Naive thymus-derived CD4-positive, alpha-beta T cell (primary cell): ENCODE measurements at regions not wholly inside any gene's neighbourhood (a gene's known extent, or its start where the extent isn't known, plus 50 kb on each side); places are given as distances from the start of the nearest gene placed in this dataset.

ENCODE experiments used
- ATAC-seq: fragments of 150-1000 bp; cut with Tn5 transposase; 2 replicates; pipeline ENCODE4 v1.10.0; 2021; ENCODE audit warnings: mild to moderate bottlenecking, moderate library complexity
- CTCF ChIA-PET: fragments of 350-600 bp; sonication (Branson Sonifier 250); formaldehyde crosslinking; loops from one replicate; lab custom pipeline; 2021; ENCODE audit warnings: antibody characterized with exemption; lab: Charles Lee
- POLR2A ChIA-PET: fragments of 350-600 bp; sonication (Branson Sonifier 250); formaldehyde crosslinking; loops from one replicate; lab custom pipeline; 2021; ENCODE audit warnings: antibody characterized with exemption, inconsistent platforms; lab: Charles Lee
- DNase-seq, 9 donors: peaks; one replicate each; pipeline versions ENCODE4 v3.0.0 to v3.0.0-alpha.2; 2020 to 2022; ENCODE audit warnings: mixed read lengths in 1 of 9
- H3K27ac ChIP-seq: one replicate; pipeline ENCODE4 v1.7.0; 2013; ENCODE audit warnings: mild to moderate bottlenecking, low read depth, low read length, moderate library complexity
- H3K27me3 ChIP-seq, 2 donors: one replicate each; pipeline ENCODE4 v1.7.0; 2013; ENCODE audit warnings: low read length in 2 of 2, mild to moderate bottlenecking in 2 of 2, moderate library complexity in 2 of 2; ENCODE audit not compliant: control insufficient read depth in 2 of 2, insufficient read depth in 2 of 2
- H3K36me3 ChIP-seq, 3 experiments: 1 replicate in 2 of 3; 2 replicates in 1 of 3; pipeline ENCODE4 v1.7.0; 2013; ENCODE audit warnings: low read length in 3 of 3, mild to moderate bottlenecking in 3 of 3, moderate library complexity in 1 of 3; ENCODE audit not compliant: insufficient read depth in 3 of 3, control insufficient read depth in 2 of 3
- H3K4me1 ChIP-seq, 2 donors: one replicate each; pipeline ENCODE4 v1.7.0; 2013; ENCODE audit warnings: low read length in 2 of 2, mild to moderate bottlenecking in 2 of 2, moderate library complexity in 1 of 2; ENCODE audit not compliant: control insufficient read depth in 2 of 2, insufficient read depth in 2 of 2
- H3K4me3 ChIP-seq: 2 replicates; pipeline ENCODE4 v1.7.0; 2013; ENCODE audit warnings: mild to moderate bottlenecking, low read length
- H3K9me3 ChIP-seq, 3 experiments: 1 replicate in 2 of 3; 2 replicates in 1 of 3; pipeline ENCODE4 v1.7.0; 2013; ENCODE audit warnings: low read length in 3 of 3; ENCODE audit not compliant: control insufficient read depth in 2 of 3
- H3K27ac Mint-ChIP-seq, 9 donors: one replicate each; pipeline ENCODE4 v1.8.0; 2020 to 2022; ENCODE audit warnings: mixed read lengths in 9 of 9, mild to moderate bottlenecking in 8 of 9, moderate library complexity in 5 of 9, inconsistent platforms in 2 of 9
- H3K27me3 Mint-ChIP-seq, 5 donors: one replicate each; pipeline ENCODE4 v1.8.0; 2021 to 2022; ENCODE audit warnings: mixed read lengths in 5 of 5, mild to moderate bottlenecking in 1 of 5
- H3K36me3 Mint-ChIP-seq, 5 donors: one replicate each; pipeline ENCODE4 v1.8.0; 2020 to 2022; ENCODE audit warnings: mixed read lengths in 5 of 5, mild to moderate bottlenecking in 3 of 5, inconsistent platforms in 1 of 5
- H3K4me1 Mint-ChIP-seq, 7 donors: one replicate each; pipeline ENCODE4 v1.8.0; 2020 to 2022; ENCODE audit warnings: mixed read lengths in 7 of 7, mild to moderate bottlenecking in 3 of 7, inconsistent platforms in 1 of 7
- H3K4me3 Mint-ChIP-seq, 10 donors: one replicate each; pipeline ENCODE4 v1.8.0; 2020 to 2022; ENCODE audit warnings: mild to moderate bottlenecking in 10 of 10, mixed read lengths in 10 of 10, moderate library complexity in 6 of 10, inconsistent platforms in 2 of 10
- H3K9me3 Mint-ChIP-seq, 11 donors: one replicate each; pipeline ENCODE4 v1.8.0; 2020 to 2022; ENCODE audit warnings: mixed read lengths in 11 of 11, mild to moderate bottlenecking in 4 of 11, inconsistent platforms in 1 of 11, moderate library complexity in 1 of 11
- intact Hi-C, 2 donors: fragments of 100-400 bp; cut with micrococcal nuclease; formaldehyde crosslinking; loops; one replicate each; pipeline ENCODE4 v1.15.1; 2023

DNA sequence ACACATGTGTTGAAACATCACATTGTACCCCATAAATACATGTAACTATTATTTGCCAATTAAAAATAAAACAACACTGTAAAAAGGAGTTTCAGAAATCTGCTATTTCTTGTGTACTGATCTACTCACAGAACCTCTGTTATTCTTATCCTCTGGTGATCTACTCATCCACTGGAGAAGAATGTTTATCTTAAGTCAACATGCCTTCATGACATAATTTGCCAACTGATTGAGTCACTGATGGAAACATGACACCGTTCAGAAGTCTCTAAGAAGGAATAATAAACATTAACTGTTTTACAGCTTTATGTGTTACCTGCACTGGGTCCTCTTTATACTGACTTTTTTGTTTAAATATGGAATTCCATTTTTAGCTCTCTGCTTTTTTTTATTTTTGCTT, 555.2 kb downstream of the DCDC2C start:
- no peaks in the 10 kb centered on the region for H3K4me1 ChIP-seq
- ATAC-seq: no peak
- ChIA-PET CTCF (no interaction called here), POLR2A (no interaction called here)
- intact Hi-C loops: no loop called here
- H3K9me3 Mint-ChIP-seq: peaks cover 0 to 7% (median 0%) of the 10 kb centered on the region in 11 donors
- H3K36me3 Mint-ChIP-seq: no peaks in the 10 kb centered on the region
- no peaks in the 10 kb centered on the region for H3K27me3 ChIP-seq
- no peak for DNase-seq
- no peak overlapping the region for H3K4me3 Mint-ChIP-seq
- no peak overlapping the region for H3K27ac ChIP-seq
- H3K4me1 Mint-ChIP-seq: no peaks in the 10 kb centered on the region
- H3K4me3 ChIP-seq: no peak overlapping the region
- H3K9me3 ChIP-seq: no peaks in the 10 kb centered on the region
- H3K36me3 ChIP-seq: no peaks in the 10 kb centered on the region
- no peaks in the 10 kb centered on the region for H3K27me3 Mint-ChIP-seq
- H3K27ac Mint-ChIP-seq: no peak overlapping the region

GRCh38 chr2:4265936-4266335, 562.6 kb downstream of the DCDC2C start:
- Histone ChIP-seq H3K4me1 (no peaks in the 10 kb centered on the region), H3K9me3 (no peaks in the 10 kb centered on the region), H3K27me3 (no peaks in the 10 kb centered on the region), H3K27ac (no peak overlapping the region), H3K36me3 (no peaks in the 10 kb centered on the region), H3K4me3 (no peak overlapping the region)
- intact Hi-C loops: no loop called here
- peaks cover 0 to 4% (median 0%) of the 10 kb centered on the region in 5 donors for H3K27me3 Mint-ChIP-seq
- no peak overlapping the region for H3K4me3 Mint-ChIP-seq
- H3K9me3 Mint-ChIP-seq: peaks cover 0 to 4% (median 0%) of the 10 kb centered on the region in 11 donors
- H3K4me1 Mint-ChIP-seq: no peaks in the 10 kb centered on the region
- DNase-seq (no peak), ATAC-seq (no peak)
- no peaks in the 10 kb centered on the region for H3K36me3 Mint-ChIP-seq
- ChIA-PET CTCF (no interaction called here), POLR2A (no interaction called here)
- H3K27ac Mint-ChIP-seq: no peak overlapping the region

- H3K27me3 Mint-ChIP-seq: no peaks in the 10 kb centered on the region
- no peaks in the 10 kb centered on the region for H3K36me3 Mint-ChIP-seq
- no peak overlapping the region for H3K4me3 Mint-ChIP-seq
- no peaks in the 10 kb centered on the region for H3K4me1 Mint-ChIP-seq
- DNase-seq: no peak
- intact Hi-C loops: no loop called here
- H3K4me3 ChIP-seq: no peak overlapping the region
- no peaks in the 10 kb centered on the region for H3K36me3 ChIP-seq
- no peaks in the 10 kb centered on the region for H3K9me3 ChIP-seq
- H3K27ac Mint-ChIP-seq: no peak overlapping the region
- no peaks in the 10 kb centered on the region for H3K4me1 ChIP-seq
- no peaks in the 10 kb centered on the region for H3K27me3 ChIP-seq
- POLR2A ChIA-PET: no interaction called here
- no peak for ATAC-seq
- CTCF ChIA-PET: no interaction called here
- H3K9me3 Mint-ChIP-seq: peaks cover 0 to 5% (median 0%) of the 10 kb centered on the region in 11 donors
- no peak overlapping the region for H3K27ac ChIP-seq
Measured at GRCh38 chr2:4269885-4270284, 566.5 kb downstream of the DCDC2C start.

DNA sequence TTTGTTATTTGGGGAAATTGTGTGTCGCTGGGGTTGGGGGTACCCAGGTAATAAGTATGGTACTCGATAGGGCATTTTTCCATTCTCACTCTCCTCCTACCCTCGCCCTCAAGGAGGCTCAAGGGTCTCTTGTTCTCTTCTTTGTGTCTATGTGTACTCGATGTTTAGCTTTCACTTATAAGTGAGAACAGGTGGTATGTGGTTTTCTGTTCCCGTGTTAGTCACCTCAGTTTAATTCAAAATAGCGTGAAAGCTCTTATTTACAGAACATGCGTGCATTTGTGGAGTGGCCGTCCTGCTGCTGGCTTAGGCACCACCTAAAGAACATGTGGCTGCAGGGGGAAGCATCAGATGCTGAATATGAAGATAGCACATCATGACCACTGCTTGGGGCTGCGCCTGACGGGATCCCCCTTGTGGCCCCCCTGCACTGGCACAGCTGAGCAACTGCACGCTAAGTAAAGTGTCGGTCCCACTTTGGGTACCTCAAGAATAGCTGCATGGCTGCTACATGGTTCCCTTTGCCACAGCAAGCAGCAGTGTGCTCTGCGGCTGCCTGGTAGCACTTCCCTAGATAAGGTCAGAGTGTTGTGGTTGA, 569.0 kb downstream of the DCDC2C start:
- Mint-ChIP-seq H3K36me3 (no peaks in the 10 kb centered on the region), H3K27me3 (no peaks in the 10 kb centered on the region), H3K27ac (no peak overlapping the region), H3K4me3 (no peak overlapping the region), H3K4me1 (peaks cover 0 to 6% (median 0%) of the 10 kb centered on the region in 7 donors), H3K9me3 (peaks cover 0 to 14% (median 2%) of the 10 kb centered on the region in 11 donors)
- POLR2A ChIA-PET: no interaction called here
- ATAC-seq (no peak), DNase-seq (no peak)
- Histone ChIP-seq H3K36me3 (no peaks in the 10 kb centered on the region), H3K9me3 (no peaks in the 10 kb centered on the region), H3K4me3 (no peak overlapping the region), H3K27ac (no peak overlapping the region), H3K27me3 (no peaks in the 10 kb centered on the region), H3K4me1 (no peaks in the 10 kb centered on the region)
- CTCF ChIA-PET: interaction anchor here (0.7 kb wide), 1 partner anchor 30 kb away, joined by 3 read pairs; no protein-coding TSS in a partner anchor
- intact Hi-C loops: no loop called here

GRCh38 chr2:4278392-4278791, 575.0 kb downstream of the DCDC2C start:
- H3K36me3 Mint-ChIP-seq: no peaks in the 10 kb centered on the region
- H3K27me3 ChIP-seq: no peaks in the 10 kb centered on the region
- no peak overlapping the region for H3K4me3 Mint-ChIP-seq
- H3K27ac Mint-ChIP-seq: no peak overlapping the region
- H3K36me3 ChIP-seq: no peaks in the 10 kb centered on the region
- H3K27me3 Mint-ChIP-seq: no peaks in the 10 kb centered on the region
- H3K4me3 ChIP-seq: no peak overlapping the region
- H3K27ac ChIP-seq: no peak overlapping the region
- H3K9me3 ChIP-seq: no peaks in the 10 kb centered on the region
- CTCF ChIA-PET: no interaction called here
- H3K4me1 Mint-ChIP-seq: peaks cover 0 to 6% (median 0%) of the 10 kb centered on the region in 7 donors
- ATAC-seq (no peak), DNase-seq (no peak)
- POLR2A ChIA-PET: no interaction called here
- H3K4me1 ChIP-seq: no peaks in the 10 kb centered on the region
- intact Hi-C loops: no loop called here
- H3K9me3 Mint-ChIP-seq: peaks cover 0 to 18% (median 5%) of the 10 kb centered on the region in 11 donors

- no peak overlapping the region for H3K4me3 Mint-ChIP-seq
- intact Hi-C loops: no loop called here
- DNase-seq (no peak), ATAC-seq (no peak)
- H3K4me3 ChIP-seq: no peak overlapping the region
- no peaks in the 10 kb centered on the region for H3K9me3 ChIP-seq
- H3K4me1 Mint-ChIP-seq: peaks cover 0 to 6% (median 0%) of the 10 kb centered on the region in 7 donors
- no peaks in the 10 kb centered on the region for H3K4me1 ChIP-seq
- H3K27me3 Mint-ChIP-seq: no peaks in the 10 kb centered on the region
- H3K27ac ChIP-seq: no peak overlapping the region
- ChIA-PET CTCF (no interaction called here), POLR2A (no interaction called here)
- H3K27ac Mint-ChIP-seq: no peak overlapping the region
- H3K36me3 ChIP-seq: no peaks in the 10 kb centered on the region
- H3K9me3 Mint-ChIP-seq: peaks cover 0 to 18% (median 5%) of the 10 kb centered on the region in 11 donors
- H3K36me3 Mint-ChIP-seq: no peaks in the 10 kb centered on the region
- no peaks in the 10 kb centered on the region for H3K27me3 ChIP-seq
Measured at GRCh38 chr2:4279431-4279830, 576.1 kb downstream of the DCDC2C start.

GRCh38 chr2:4291430-4291829, 588.1 kb downstream of the DCDC2C start:
- POLR2A ChIA-PET: no interaction called here
- no peaks in the 10 kb centered on the region for H3K36me3 ChIP-seq
- DNase-seq: no peak
- Mint-ChIP-seq H3K4me3 (no peak overlapping the region), H3K4me1 (no peaks in the 10 kb centered on the region), H3K27me3 (no peaks in the 10 kb centered on the region), H3K9me3 (peaks cover 0 to 8% (median 2%) of the 10 kb centered on the region in 11 donors), H3K36me3 (no peaks in the 10 kb centered on the region), H3K27ac (no peak overlapping the region)
- intact Hi-C loops: no loop called here
- H3K4me1 ChIP-seq: no peaks in the 10 kb centered on the region
- no peak for ATAC-seq
- CTCF ChIA-PET: no interaction called here
- H3K9me3 ChIP-seq: no peaks in the 10 kb centered on the region
- no peaks in the 10 kb centered on the region for H3K27me3 ChIP-seq
- H3K27ac ChIP-seq: no peak overlapping the region
- H3K4me3 ChIP-seq: no peak overlapping the region
